NCI-H2196 (cell line): ENCODE measurements at regions not wholly inside any gene's neighbourhood (a gene's known extent, or its start where the extent isn't known, plus 50 kb on each side); places are given as distances from the start of the nearest gene placed in this dataset.
"Not testable (repeated sequence)": the region's sequence is repeated elsewhere in the genome, so short reads cannot be mapped to it uniquely, and the experiment has no call there.

ENCODE experiments used
- DNase-seq: peaks from one replicate; lab custom pipeline; 2025; ENCODE audit not compliant: unreplicated experiment; lab: John Stamatoyannopoulos, UW

DNA sequence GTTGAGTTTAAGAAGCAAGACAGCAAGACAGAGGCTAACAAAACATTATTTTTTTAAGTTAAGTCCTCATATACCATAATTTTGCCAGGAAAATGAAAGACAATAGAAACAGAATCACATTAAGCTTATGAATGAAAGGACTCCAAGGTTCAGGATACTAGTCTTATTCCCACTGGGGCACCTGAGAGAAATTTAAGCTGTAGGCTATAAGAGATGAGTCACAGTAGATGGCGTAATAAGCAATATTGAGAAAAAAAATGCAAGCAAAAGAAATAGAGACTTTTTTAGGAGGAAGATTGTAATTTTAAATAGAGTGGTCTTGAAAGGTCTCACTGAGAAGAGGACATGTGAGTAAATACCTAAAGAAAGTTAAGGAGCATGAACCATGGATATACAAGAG lies 57.1 kb upstream of the KIF2B start:
- DNase-seq: no peak

- no peak for DNase-seq
These were observed 57.6 kb upstream of the KIF2B start for GRCh38 chr17:53765129-53765528.

DNA sequence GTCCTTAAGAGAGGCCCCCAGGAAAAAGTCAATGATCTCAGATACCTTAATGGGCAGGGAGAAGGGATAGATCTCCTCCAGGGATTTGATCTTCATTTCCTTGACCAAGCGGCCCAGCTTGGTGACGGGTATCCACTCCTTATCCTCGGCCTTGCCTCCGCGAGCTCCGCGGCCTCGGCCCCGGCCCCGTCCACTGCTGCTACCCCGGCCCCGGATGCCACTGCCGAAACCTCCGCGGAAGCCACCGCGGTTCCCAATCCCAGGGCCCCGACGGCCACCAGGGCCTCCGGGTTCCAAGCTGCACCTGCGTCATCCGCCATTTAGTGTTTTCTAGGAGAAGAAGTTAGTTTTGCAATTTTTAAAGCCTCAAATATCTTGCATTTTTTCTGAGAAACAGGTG lies 65.2 kb upstream of the KIF2B start:
- DNase-seq: no peak

DNA sequence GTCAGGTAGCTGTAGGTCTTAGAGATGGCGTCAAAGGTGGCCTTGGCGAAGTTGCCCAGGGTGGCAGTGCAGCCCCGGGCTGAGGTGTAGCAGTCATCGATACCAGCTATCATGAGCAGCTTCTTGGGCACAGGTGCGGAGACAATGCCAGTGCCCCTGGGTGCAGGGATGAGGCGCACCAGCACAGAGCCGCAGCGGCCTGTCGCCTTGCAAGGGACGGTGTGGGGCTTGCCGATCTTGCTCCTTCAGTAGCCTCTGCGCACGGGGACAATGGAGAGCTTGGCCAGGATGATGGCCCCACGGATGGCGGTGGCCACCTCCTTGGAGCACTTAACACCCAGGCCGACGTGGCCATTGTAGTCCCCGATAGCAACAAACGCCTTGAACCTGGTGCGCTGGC lies 65.6 kb upstream of the KIF2B start:
- not testable (repeated sequence) for DNase-seq

- DNase-seq: no peak
These were observed 73.5 kb upstream of the KIF2B start for GRCh38 chr17:53749178-53749577.

- DNase-seq: not testable (repeated sequence)
These were observed 74.4 kb upstream of the KIF2B start for GRCh38 chr17:53748159-53748820.

DNA sequence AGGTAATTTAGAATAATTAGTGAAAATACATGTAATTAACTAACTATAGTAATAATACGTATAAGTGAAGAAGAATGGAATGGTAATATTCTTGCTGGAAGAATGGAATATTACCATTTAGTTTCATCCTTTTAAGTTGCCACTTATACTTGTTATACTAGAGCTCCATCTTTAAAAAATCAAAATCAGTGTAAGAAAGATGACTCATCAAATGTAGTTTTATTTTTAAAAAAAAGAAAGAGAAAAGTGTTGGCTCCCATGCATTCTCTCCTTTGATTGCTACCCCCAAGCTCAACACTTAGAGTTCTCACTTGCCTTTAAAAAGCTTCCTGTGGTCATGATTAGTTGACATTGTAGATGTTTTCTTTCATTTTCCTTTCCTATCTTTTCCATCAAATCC lies 82.4 kb upstream of the KIF2B start:
- no peak for DNase-seq

DNA sequence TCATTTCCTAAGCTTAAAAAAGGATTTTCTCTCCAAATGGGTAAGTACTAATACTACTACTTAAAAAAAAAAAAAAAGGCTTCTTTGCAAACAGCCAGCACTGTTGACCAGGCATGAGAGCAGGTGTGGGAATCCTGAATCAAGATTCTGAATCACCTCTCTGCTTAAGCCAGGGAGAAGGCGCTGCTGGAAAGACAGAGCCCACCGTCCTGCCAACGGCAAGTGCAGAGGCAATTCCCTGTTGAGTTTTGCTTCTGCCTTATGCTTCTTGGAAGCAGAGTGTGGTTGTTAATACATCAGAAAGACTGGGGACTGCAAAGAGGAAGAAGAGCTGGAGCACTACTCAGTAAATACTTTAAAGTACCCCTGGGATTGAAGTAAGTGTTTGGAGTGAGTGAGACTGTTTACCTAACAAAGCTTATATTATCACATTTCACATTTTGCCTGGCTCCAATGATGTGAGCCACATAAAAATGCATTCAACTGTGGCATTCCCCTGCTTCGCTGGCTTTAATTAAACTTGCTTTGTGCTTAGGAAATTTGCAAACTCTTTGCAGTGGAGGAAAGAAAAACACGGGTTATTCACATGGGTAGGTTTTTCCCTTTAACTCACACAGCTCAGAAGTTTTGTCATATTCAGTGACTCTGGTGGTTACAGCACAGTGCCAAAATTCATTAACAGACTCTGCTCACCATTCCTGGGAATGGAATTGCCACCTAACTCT lies 86.0 kb upstream of the KIF2B start:
- DNase-seq: no peak

DNA sequence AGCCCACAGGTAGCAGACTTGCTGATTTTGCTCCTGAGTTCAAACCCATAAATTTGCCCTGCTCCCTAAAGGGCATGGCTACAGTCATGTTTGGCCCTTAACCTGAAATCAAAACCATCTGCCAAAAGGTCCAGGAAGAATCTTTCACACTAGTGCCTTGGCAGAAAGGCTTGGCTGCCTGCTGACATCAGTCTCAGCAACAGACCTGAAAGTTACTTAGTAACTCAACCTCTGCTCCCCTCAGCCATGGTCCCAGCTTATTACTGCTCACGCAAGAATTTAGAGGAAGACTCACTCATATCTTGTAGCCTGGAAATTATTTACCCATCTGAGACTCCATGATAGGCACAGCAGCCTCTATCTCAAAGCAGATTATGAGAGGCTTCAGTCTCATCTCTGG lies 98.0 kb upstream of the KIF2B start:
- DNase-seq: no peak

DNA sequence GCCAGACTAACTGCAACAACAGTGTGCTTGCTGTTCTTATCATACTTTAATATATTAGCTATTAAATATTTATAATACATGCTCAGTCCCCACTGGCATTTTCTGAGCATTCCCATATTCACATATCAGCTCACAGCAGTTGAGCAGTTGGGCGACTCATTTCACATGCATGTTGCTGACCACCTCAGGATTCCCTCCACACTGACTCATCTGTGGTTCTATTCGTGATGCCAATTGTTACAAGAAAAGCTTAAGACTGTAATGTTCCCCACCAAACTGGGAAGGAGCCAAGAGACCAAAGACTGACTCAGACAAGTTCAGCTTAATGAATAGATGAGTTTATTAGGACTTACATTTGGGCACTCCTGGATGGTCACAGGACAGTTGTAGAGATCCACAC lies 100.3 kb upstream of the KIF2B start:
- no peak for DNase-seq

DNA sequence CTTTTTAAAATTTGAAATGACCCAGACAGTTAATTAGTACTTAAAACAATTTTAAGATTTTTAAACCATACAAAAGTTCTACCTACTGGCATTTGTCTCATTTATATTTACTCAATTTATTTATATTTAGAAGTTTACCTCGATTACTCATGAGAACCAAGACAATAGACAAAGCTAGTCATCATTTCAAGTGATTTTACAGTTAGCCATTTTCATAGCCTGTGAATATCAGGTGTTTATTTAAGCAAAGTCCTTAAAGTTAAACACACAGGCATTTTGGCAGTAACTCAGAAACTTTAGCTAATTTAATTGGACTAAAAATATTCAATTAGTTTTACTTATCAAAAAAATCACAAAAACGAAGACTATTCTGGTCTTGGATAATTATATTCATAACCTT lies 101.6 kb upstream of the KIF2B start:
- DNase-seq: no peak

DNA sequence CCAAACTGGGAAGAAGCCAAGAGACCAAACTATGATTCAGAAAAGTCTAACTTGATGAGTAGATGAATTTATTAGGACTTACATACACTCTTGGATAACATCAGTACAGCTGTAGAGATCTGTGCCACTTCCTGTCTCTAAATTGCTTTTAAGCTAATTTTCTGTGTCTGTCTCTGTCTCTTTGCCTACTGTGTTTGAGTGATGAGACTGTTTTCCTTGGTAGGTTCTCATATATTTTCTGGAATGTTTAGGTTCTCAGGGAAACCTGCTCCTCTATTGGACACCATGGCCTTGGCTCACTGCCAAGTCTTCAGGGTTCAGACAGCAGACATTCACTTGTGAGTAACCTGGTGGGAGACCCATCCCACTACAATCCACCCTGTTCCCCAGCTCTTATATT lies 103.5 kb upstream of the KIF2B start:
- no peak for DNase-seq

- no peak for DNase-seq
These were observed 115.2 kb upstream of the KIF2B start for GRCh38 chr17:53707566-53707965.

DNA sequence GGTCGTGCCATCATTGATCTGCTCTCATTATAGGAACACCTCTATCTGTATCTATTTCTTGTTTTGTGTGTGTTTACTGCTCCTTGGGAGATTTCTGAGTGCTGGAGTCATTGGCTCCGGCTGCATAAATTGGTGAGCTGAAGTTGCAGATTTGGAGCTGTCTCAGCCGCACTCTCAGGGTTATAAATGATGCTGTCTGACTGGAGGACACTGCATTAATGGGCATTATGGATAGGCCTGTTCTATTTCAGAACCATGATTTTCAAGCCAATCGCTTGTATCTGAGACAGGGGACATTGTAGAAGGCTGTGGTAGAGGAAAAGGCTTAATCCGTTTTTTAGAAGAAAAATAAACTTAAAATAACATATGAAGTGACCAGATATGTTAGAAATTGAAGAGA lies 126.4 kb upstream of the KIF2B start:
- no peak for DNase-seq

- no peak for DNase-seq
These were observed 135.4 kb upstream of the KIF2B start for GRCh38 chr17:53687324-53687723.

DNA sequence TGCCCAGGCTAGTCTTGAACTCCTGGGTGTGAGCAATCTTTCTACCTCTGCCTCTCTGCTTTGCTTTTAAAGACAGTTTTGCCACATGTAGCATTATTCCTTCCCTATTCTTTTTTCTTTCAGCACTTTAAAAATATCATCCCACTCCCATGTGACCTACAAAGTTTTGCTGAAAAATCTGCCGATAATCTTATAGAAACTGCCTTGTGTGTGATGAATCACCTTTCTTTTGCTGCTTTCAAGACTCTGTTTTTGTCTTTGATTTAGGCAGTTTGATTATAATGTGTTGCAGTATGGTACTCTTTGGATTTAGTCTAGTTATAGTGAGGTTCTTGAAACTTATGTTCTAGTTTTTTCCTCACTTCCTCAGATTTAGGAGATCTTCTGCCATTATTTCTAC lies 142.0 kb upstream of the KIF2B start:
- no peak for DNase-seq

DNA sequence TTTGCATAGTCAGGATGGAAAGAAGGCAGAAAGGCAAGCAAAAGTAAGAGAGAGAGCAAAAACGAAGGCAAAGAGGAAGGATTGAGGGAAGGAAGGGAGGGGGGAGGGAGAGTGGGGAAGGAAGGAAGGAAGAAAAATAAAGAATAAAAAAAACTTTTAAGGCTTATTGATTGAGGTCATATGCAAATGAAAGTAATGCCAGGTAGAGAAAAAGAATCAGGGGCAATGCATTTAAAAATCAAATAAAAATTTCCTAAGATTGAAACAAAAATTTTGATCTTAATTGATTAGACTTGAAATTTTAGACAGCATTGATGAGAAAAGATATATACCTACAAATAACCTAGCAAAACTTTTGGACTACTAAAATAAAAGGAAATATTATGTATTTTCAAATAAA lies 153.9 kb upstream of the KIF2B start:
- DNase-seq: no peak

DNA sequence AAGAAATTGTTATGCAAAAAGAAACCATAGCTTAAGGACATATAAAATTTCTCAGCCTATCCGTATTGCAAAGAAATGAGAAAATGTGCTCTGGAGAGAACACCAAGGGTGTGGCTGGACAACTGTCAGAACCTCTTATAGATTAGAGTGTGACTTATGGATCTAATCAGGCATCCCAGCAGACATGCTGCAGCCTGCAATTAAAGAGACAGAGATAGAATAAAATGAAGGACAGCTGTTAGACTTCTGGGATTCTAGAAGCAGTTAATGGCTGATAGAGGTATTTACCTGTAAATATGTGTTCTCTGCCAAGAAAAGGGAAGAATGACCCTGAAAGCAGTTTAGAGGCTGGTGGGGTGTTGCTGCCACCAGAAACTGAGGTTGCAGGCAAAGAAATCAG lies 160.1 kb upstream of the KIF2B start:
- no peak for DNase-seq

GRCh38 chr17:53659181-53659580 lies 163.5 kb upstream of the KIF2B start:
- DNase-seq: no peak

DNA sequence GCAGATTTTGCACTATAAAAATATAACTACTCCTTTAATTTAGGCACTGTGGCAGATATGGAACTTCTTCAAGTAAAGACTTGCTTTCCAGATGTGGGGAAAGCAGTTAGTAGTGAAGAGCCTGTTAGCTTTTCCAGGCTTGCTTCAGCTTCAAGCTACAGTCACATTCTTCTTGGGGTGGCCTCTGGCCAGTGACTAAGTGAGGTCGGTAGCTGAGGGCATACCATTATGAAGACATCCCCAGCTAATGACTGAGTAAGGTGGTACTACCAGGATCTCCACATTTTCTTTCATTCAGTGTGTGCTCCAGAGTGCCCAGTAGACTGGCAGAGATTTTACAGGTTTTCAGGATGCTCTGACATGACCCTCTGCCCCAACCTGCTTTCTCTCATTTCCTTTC lies 167.1 kb upstream of the KIF2B start:
- DNase-seq: no peak

DNA sequence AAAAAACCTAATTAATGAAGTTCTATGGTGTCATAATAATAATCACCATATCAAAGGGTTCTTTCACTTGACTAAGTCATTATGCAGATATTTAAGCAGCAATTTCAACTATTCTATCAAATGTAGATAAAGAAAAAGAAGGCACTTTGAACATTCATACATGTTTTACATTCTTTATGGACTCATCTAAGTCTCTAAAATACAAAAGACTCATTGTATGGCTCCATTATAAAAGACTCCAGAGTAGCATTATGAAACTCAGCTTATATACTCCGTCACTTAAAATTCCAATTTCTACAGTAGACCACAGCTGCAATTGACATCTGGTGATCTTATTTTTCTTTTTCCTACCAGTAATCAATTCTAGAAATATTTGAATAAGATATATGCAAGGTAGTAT lies 173.5 kb upstream of the KIF2B start:
- DNase-seq: no peak

DNA sequence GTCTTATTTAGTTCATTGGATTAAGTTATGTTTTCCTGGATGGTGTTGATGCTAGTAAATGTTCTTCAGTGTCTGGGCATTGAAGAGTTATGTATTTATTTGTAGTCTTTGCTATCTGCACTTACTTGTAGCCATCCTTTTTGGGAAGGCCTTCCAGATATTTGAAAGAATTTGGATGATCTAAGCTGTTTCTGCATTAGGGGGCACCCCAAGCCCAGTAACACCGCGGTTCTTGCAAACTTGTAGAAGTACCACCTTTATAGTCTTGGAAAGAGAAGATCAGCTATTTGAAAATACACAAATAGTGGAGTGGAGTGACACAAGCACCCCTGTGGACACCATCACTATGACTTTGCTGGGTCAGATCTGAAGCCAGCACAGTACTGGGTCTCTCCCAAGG lies 175.9 kb upstream of the KIF2B start:
- no peak for DNase-seq

- DNase-seq: no peak
These were observed 181.9 kb upstream of the KIF2B start for GRCh38 chr17:53640808-53641207.
